ENCODE measurements at regions not wholly inside any gene's neighbourhood (a gene's known extent, or its start where the extent isn't known, plus 50 kb on each side); places are given as distances from the start of the nearest gene placed in this dataset.

DNA sequence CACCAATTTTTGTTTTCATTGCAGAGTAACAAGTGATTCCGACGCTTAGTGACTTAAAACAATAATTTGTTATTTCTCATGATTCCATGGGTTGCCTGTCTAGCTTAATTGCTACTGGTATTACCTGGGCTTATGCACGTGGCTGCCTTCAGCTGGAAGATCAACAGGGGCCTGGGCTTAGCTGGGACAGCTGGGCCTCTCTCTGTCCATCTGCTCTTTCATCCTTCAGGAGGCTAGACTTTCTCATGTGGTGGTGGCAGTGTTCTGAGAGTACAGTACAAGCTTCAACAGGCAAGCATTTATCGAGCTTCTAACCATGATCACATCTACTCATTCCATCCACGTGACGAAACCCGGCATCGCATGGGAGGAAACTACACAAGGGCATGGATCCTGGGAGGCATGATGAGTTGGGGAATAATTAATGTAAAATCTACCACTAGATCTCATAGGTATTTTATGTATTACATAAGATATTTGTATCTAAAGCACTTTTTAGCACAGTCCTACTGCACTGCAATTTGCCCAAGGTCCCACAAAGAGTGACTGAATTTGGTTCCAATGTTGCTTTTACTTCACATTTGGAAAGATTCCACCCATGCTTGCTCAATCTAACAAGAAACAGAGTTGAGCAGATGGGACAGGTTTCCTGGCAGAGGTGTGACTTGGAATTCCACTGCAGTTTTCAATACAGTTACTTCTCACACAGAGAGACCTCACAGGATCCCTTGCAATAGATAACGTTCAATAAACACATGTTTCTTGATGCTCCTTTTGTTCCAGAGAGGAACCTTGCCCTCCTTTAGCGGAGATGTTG, 153.1 kb upstream of the FRMD6 start:
- no peak overlapping the region for H3K27ac ChIP-seq (ENCODE audit: low read length)

GRCh38 chr14:51500776-51501175, 150.9 kb upstream of the FRMD6 start:
- peaks cover 0 to 8% of the 10 kb centered on the region in 2 donors for H3K4me1 ChIP-seq (ENCODE audit: control insufficient read depth in 1 of 2, insufficient read depth in 2 of 2, low read length in 2 of 2)
- peaks cover 2 to 4% of the 10 kb centered on the region in 2 donors for H3K9me3 ChIP-seq (ENCODE audit: control insufficient read depth in 1 of 2, low read length in 2 of 2)
- no peaks in the 10 kb centered on the region for H3K36me3 ChIP-seq (ENCODE audit: control insufficient read depth in 1 of 2, insufficient read depth in 2 of 2, low read length in 2 of 2)
- no peak overlapping the region for H3K4me3 ChIP-seq (ENCODE audit: low read depth in 1 of 2, low read length in 2 of 2)
- H3K27me3 ChIP-seq (ENCODE audit: low read depth, low read length): no peaks in the 10 kb centered on the region
- no peak overlapping the region for H3K27ac ChIP-seq (ENCODE audit: low read length)

More for the DNA sequence above, 153.1 kb upstream of the FRMD6 start:
- Histone ChIP-seq H3K36me3 (ENCODE audit: control insufficient read depth in 1 of 2, insufficient read depth in 2 of 2, low read length in 2 of 2) (no peaks in the 10 kb centered on the region), H3K4me1 (ENCODE audit: control insufficient read depth in 1 of 2, insufficient read depth in 2 of 2, low read length in 2 of 2) (no peaks in the 10 kb centered on the region), H3K9me3 (ENCODE audit: control insufficient read depth in 1 of 2, low read length in 2 of 2) (peaks cover 2 to 4% of the 10 kb centered on the region in 2 donors), H3K27me3 (ENCODE audit: low read depth, low read length) (no peaks in the 10 kb centered on the region), H3K4me3 (ENCODE audit: low read depth in 1 of 2, low read length in 2 of 2) (no peak overlapping the region)

DNA sequence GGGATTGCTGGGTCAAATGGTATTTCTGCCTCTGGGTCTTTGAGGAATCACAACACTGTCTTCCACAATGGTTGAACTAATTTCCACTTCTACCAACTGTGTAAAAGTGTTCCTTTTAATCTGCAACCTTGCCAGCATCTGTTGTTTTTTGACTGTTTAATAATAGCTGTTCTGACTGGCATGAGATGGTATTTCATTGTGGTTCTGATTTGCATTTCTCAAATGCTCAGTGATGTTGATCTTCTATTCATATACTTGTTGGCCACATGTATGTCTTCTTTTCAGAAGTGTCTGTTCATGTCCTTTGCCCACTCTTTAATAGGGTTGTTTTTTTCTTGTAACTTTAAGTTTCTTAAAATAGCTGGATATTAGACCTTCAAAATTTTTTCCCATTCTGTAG, 150.0 kb upstream of the FRMD6 start:
- peaks cover 0 to 8% of the 10 kb centered on the region in 2 donors for H3K4me1 ChIP-seq (ENCODE audit: control insufficient read depth in 1 of 2, insufficient read depth in 2 of 2, low read length in 2 of 2)
- H3K4me3 ChIP-seq (ENCODE audit: low read depth in 1 of 2, low read length in 2 of 2): no peak overlapping the region
- H3K27me3 ChIP-seq (ENCODE audit: low read depth, low read length): no peaks in the 10 kb centered on the region
- no peaks in the 10 kb centered on the region for H3K36me3 ChIP-seq (ENCODE audit: control insufficient read depth in 1 of 2, insufficient read depth in 2 of 2, low read length in 2 of 2)
- peaks cover under 1 to 2% of the 10 kb centered on the region in 2 donors for H3K9me3 ChIP-seq (ENCODE audit: control insufficient read depth in 1 of 2, low read length in 2 of 2)
- no peak overlapping the region for H3K27ac ChIP-seq (ENCODE audit: low read length)

GRCh38 chr14:51504669-51505068, 147.0 kb upstream of the FRMD6 start:
- no peak overlapping the region for H3K27ac ChIP-seq (ENCODE audit: low read length)

DNA sequence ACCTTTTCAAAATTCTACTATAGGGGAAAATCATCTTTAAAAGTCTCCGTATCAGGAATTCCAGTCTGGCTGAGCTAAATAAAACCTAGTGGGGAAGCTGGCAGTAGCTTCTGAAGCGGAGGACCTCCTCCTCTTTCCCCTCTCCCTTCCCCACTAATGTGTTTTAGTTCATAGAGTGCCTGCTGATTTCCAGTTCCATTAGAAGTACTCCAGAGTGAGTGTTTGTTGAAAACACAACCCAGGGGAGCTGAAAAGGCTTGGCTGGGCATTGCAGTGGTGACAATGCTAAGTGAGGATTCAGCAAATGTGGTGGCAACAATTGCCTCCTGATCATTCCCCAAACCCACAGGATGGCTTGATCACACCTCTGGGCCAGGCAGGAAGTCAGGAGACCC, 144.2 kb upstream of the FRMD6 start:
- Histone ChIP-seq H3K27ac (ENCODE audit: low read length) (no peak overlapping the region), H3K36me3 (ENCODE audit: control insufficient read depth in 1 of 2, insufficient read depth in 2 of 2, low read length in 2 of 2) (no peaks in the 10 kb centered on the region), H3K4me1 (ENCODE audit: control insufficient read depth in 1 of 2, insufficient read depth in 2 of 2, low read length in 2 of 2) (peaks cover 0 to 30% of the 10 kb centered on the region in 2 donors), H3K4me3 (ENCODE audit: low read depth in 1 of 2, low read length in 2 of 2) (no peak overlapping the region), H3K9me3 (ENCODE audit: control insufficient read depth in 1 of 2, low read length in 2 of 2) (no peaks in the 10 kb centered on the region), H3K27me3 (ENCODE audit: low read depth, low read length) (no peaks in the 10 kb centered on the region)

More at GRCh38 chr14:51504669-51505068, 147.0 kb upstream of the FRMD6 start:
- Histone ChIP-seq H3K27me3 (ENCODE audit: low read depth, low read length) (no peaks in the 10 kb centered on the region), H3K9me3 (ENCODE audit: control insufficient read depth in 1 of 2, low read length in 2 of 2) (peaks cover 0 to 2% of the 10 kb centered on the region in 2 donors), H3K36me3 (ENCODE audit: control insufficient read depth in 1 of 2, insufficient read depth in 2 of 2, low read length in 2 of 2) (no peaks in the 10 kb centered on the region), H3K4me1 (ENCODE audit: control insufficient read depth in 1 of 2, insufficient read depth in 2 of 2, low read length in 2 of 2) (peaks cover 0 to 25% of the 10 kb centered on the region in 2 donors), H3K4me3 (ENCODE audit: low read depth in 1 of 2, low read length in 2 of 2) (no peak overlapping the region)

- Histone ChIP-seq H3K4me1 (ENCODE audit: control insufficient read depth in 1 of 2, insufficient read depth in 2 of 2, low read length in 2 of 2) (peaks cover 0 to 30% of the 10 kb centered on the region in 2 donors), H3K27ac (ENCODE audit: low read length) (peak overlapping the region; percentile 48), H3K9me3 (ENCODE audit: control insufficient read depth in 1 of 2, low read length in 2 of 2) (no peaks in the 10 kb centered on the region), H3K27me3 (ENCODE audit: low read depth, low read length) (no peaks in the 10 kb centered on the region), H3K4me3 (ENCODE audit: low read depth in 1 of 2, low read length in 2 of 2) (no peak overlapping the region), H3K36me3 (ENCODE audit: control insufficient read depth in 1 of 2, insufficient read depth in 2 of 2, low read length in 2 of 2) (no peaks in the 10 kb centered on the region)
These were observed 143.7 kb upstream of the FRMD6 start for GRCh38 chr14:51507906-51508511.

- Histone ChIP-seq H3K27ac (ENCODE audit: low read length) (no peak overlapping the region), H3K4me1 (ENCODE audit: control insufficient read depth in 1 of 2, insufficient read depth in 2 of 2, low read length in 2 of 2) (peaks cover 0 to 21% of the 10 kb centered on the region in 2 donors), H3K36me3 (ENCODE audit: control insufficient read depth in 1 of 2, insufficient read depth in 2 of 2, low read length in 2 of 2) (no peaks in the 10 kb centered on the region), H3K4me3 (ENCODE audit: low read depth in 1 of 2, low read length in 2 of 2) (no peak overlapping the region), H3K9me3 (ENCODE audit: control insufficient read depth in 1 of 2, low read length in 2 of 2) (no peaks in the 10 kb centered on the region), H3K27me3 (ENCODE audit: low read depth, low read length) (no peaks in the 10 kb centered on the region)
These were observed 140.4 kb upstream of the FRMD6 start for GRCh38 chr14:51511265-51511664.

DNA sequence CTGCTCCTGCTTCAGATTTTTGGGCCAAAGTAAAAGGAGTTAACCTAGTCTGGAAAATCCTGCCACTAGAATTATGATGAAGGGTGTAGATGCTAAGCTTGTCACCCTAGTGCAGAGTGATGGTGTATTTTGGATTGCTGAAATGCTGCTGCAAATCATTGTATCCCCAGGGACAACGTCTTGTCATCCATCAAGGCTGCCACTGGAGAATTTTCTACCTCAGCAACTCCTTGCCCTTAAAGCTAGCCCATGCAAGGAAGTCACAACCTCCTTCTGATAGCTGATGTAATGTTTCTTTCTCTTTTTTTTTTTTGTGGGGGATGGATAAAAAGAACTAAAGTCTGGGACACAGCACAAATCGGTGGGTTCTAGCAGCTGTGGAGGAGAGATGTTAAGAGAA, 139.4 kb upstream of the FRMD6 start:
- H3K4me1 ChIP-seq (ENCODE audit: control insufficient read depth in 1 of 2, insufficient read depth in 2 of 2, low read length in 2 of 2): peaks cover 0 to 26% of the 10 kb centered on the region in 2 donors
- H3K27me3 ChIP-seq (ENCODE audit: low read depth, low read length): no peaks in the 10 kb centered on the region

GRCh38 chr14:51513281-51513680, 138.4 kb upstream of the FRMD6 start:
- Histone ChIP-seq H3K27ac (ENCODE audit: low read length) (no peak overlapping the region), H3K36me3 (ENCODE audit: control insufficient read depth in 1 of 2, insufficient read depth in 2 of 2, low read length in 2 of 2) (no peaks in the 10 kb centered on the region), H3K27me3 (ENCODE audit: low read depth, low read length) (no peaks in the 10 kb centered on the region), H3K9me3 (ENCODE audit: control insufficient read depth in 1 of 2, low read length in 2 of 2) (no peaks in the 10 kb centered on the region), H3K4me3 (ENCODE audit: low read depth in 1 of 2, low read length in 2 of 2) (no peak overlapping the region), H3K4me1 (ENCODE audit: control insufficient read depth in 1 of 2, insufficient read depth in 2 of 2, low read length in 2 of 2) (peaks cover 0 to 19% of the 10 kb centered on the region in 2 donors)

More for the DNA sequence above, 139.4 kb upstream of the FRMD6 start:
- no peak overlapping the region for H3K27ac ChIP-seq (ENCODE audit: low read length)
- no peak overlapping the region for H3K4me3 ChIP-seq (ENCODE audit: low read depth in 1 of 2, low read length in 2 of 2)
- no peaks in the 10 kb centered on the region for H3K9me3 ChIP-seq (ENCODE audit: control insufficient read depth in 1 of 2, low read length in 2 of 2)
- H3K36me3 ChIP-seq (ENCODE audit: control insufficient read depth in 1 of 2, insufficient read depth in 2 of 2, low read length in 2 of 2): no peaks in the 10 kb centered on the region

- Histone ChIP-seq H3K36me3 (ENCODE audit: control insufficient read depth in 1 of 2, insufficient read depth in 2 of 2, low read length in 2 of 2) (no peaks in the 10 kb centered on the region), H3K4me3 (ENCODE audit: low read depth in 1 of 2, low read length in 2 of 2) (no peak overlapping the region), H3K27ac (ENCODE audit: low read length) (no peak overlapping the region), H3K9me3 (ENCODE audit: control insufficient read depth in 1 of 2, low read length in 2 of 2) (no peaks in the 10 kb centered on the region), H3K4me1 (ENCODE audit: control insufficient read depth in 1 of 2, insufficient read depth in 2 of 2, low read length in 2 of 2) (peaks cover 0 to 13% of the 10 kb centered on the region in 2 donors), H3K27me3 (ENCODE audit: low read depth, low read length) (no peaks in the 10 kb centered on the region)
These were observed 137.8 kb upstream of the FRMD6 start for GRCh38 chr14:51513933-51514332.

DNA sequence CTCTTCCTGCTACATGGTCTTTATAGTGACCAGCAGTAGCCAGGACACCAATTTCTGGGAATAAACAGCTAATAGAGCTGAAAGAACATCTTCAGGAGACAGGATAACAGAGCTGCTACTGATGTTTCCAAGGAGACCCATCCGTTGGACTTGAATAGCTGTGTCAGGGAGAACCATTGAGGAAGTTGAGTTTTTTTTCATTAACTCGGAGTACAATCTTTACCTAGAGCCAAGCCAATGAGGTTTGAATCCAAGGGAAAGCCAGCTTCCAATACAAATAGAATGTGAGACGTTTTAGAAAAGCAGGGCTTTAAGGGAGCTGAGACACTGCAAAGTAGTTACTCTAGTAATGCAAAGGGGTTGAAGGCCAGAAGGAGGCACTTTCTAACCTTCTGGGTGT, 136.1 kb upstream of the FRMD6 start:
- Histone ChIP-seq H3K36me3 (ENCODE audit: control insufficient read depth in 1 of 2, insufficient read depth in 2 of 2, low read length in 2 of 2) (no peaks in the 10 kb centered on the region), H3K4me3 (ENCODE audit: low read depth in 1 of 2, low read length in 2 of 2) (no peak overlapping the region), H3K27me3 (ENCODE audit: low read depth, low read length) (no peaks in the 10 kb centered on the region), H3K27ac (ENCODE audit: low read length) (no peak overlapping the region), H3K9me3 (ENCODE audit: control insufficient read depth in 1 of 2, low read length in 2 of 2) (no peaks in the 10 kb centered on the region), H3K4me1 (ENCODE audit: control insufficient read depth in 1 of 2, insufficient read depth in 2 of 2, low read length in 2 of 2) (peaks cover 0 to 7% of the 10 kb centered on the region in 2 donors)
